DND-41 (cell line): ENCODE measurements at regions not wholly inside any gene's neighbourhood (a gene's known extent, or its start where the extent isn't known, plus 50 kb on each side); places are given as distances from the start of the nearest gene placed in this dataset.

Experiments
- ATAC-seq: fragments of 200-7000 bp; cut with Tn5 transposase; 3 replicates; pipeline ENCODE4 v1.9.1; 2021; ENCODE audit warnings: low read depth; ENCODE audit not compliant: insufficient read depth
- DNase-seq: peaks from one replicate; pipeline ENCODE4 v3.0.0-alpha.2; 2020
- H2AFZ ChIP-seq: 2 replicates; pipeline ENCODE4 v1.6.0; 2012; ENCODE audit warnings: low read depth, low read length
- H3K27ac ChIP-seq: 2 replicates; pipeline ENCODE4 v1.5.1; 2012; ENCODE audit warnings: low read length, inconsistent platforms
- H3K27me3 ChIP-seq: fragments of 200-600 bp; sonication (generic); 2 replicates; pipeline ENCODE4 v1.6.0; 2012; ENCODE audit warnings: low read length, mild to moderate bottlenecking, inconsistent platforms; ENCODE audit not compliant: insufficient read depth, poor library complexity
- H3K36me3 ChIP-seq: 2 replicates; pipeline ENCODE4 v1.5.1; 2012; ENCODE audit warnings: low read length, inconsistent platforms; ENCODE audit not compliant: insufficient read depth
- H3K4me1 ChIP-seq: 2 replicates; pipeline ENCODE4 v1.5.1; 2012; ENCODE audit warnings: mild to moderate bottlenecking, low read length; ENCODE audit not compliant: insufficient read depth
- H3K4me2 ChIP-seq: 2 replicates; pipeline ENCODE4 v1.6.0; 2012; ENCODE audit warnings: mild to moderate bottlenecking, moderate library complexity, low read length, inconsistent platforms; ENCODE audit not compliant: insufficient read depth
- H3K4me3 ChIP-seq, 2 experiments: fragments of 200-600 bp in 1 of 2; shearing (Covaris generic) in 1 of 2; 2 replicates each; pipeline ENCODE4 v1.5.1; 2012 to 2016; ENCODE audit warnings: inconsistent platforms in 2 of 2, low read length in 2 of 2, mild to moderate bottlenecking in 2 of 2, low read depth in 1 of 2, moderate library complexity in 1 of 2
- H3K79me2 ChIP-seq: 2 replicates; pipeline ENCODE4 v1.6.0; 2012; ENCODE audit warnings: low read length, inconsistent platforms; ENCODE audit not compliant: insufficient read depth
- H3K9ac ChIP-seq: 2 replicates; pipeline ENCODE4 v1.6.0; 2012; ENCODE audit warnings: low read depth, mild to moderate bottlenecking, inconsistent platforms, low read length, moderate library complexity
- H3K9me3 ChIP-seq: 2 replicates; pipeline ENCODE4 v1.5.1; 2012; ENCODE audit warnings: low read length, moderate library complexity, mild to moderate bottlenecking, inconsistent platforms; ENCODE audit not compliant: insufficient read depth, severe bottlenecking
- H4K20me1 ChIP-seq: 2 replicates; pipeline ENCODE4 v1.6.0; 2012; ENCODE audit warnings: low read length; ENCODE audit not compliant: insufficient read depth
- EZH2 ChIP-seq: IDR thresholded peaks from 3 replicates; pipeline ENCODE4 v1.6.1; 2012; ENCODE audit warnings: borderline replicate concordance, low read depth, mild to moderate bottlenecking, moderate library complexity, low read length, inconsistent platforms; ENCODE audit not compliant: severe bottlenecking
- TF ChIP-seq, protein P1 (sequence below): IDR thresholded peaks from 2 replicates; pipeline ENCODE4 v1.5.1; 2012; ENCODE audit warnings: borderline replicate concordance, low read length, moderate library complexity, mild to moderate bottlenecking; ENCODE audit not compliant: poor library complexity, severe bottlenecking; ENCODE audit errors: extremely low read depth

DNA sequence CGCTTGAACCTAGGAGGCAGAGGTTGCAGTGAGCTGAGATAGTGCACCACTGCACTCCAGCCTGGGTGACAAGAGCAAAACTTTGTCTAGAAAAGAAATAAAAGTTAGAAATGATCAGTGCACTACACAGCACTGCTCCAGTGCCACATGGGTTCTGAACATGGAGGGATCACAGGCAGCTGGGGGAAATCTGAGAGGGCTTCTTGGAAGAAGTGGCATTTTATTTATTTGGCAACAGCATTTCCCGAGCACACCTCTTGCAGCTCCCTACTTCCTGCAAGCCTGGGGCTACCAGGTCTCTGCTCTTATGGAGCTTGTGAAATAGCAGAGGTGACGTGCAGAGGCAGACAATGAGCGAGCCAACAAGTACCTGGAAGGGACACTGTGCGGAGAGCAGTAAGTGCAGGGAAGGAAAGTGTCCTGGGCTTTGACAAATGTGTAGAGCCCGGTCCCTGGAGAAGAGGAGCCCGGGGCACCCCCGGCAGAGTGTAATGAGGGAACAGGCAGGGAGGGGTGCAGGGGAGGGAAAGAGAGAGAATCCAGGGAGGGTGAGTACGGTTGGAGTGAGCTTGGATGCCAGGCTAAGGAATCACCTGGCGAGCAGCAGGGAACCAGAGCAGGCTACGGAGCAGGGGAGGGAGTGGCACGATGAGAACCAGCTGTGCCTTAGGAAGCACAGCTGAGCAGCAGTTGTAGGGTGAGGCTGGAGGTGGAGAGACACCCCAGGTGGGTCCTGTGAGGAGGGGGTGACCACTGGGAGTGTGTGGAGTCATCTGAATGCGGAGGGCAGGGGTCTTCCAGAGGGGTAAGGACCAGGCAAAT lies 104.6 kb upstream of the CTBP2 start:
- H3K4me2 ChIP-seq, result no peak overlapping the region
- no peaks in the 10 kb centered on the region for H3K36me3 ChIP-seq
- H3K9ac ChIP-seq, result no peak overlapping the region
- H3K9me3 ChIP-seq, result no peaks in the 10 kb centered on the region
- no peak overlapping the region for H3K4me3 ChIP-seq
- no peak for DNase-seq
- H3K27ac ChIP-seq, result no peak overlapping the region
- H3K79me2 ChIP-seq, result no peaks in the 10 kb centered on the region
- H4K20me1 ChIP-seq, result no peaks in the 10 kb centered on the region
- no peak overlapping the region for H2AFZ ChIP-seq
- no peaks in the 10 kb centered on the region for H3K4me1 ChIP-seq
- no peaks in the 10 kb centered on the region for H3K27me3 ChIP-seq
- TF ChIP-seq, protein P1, sequence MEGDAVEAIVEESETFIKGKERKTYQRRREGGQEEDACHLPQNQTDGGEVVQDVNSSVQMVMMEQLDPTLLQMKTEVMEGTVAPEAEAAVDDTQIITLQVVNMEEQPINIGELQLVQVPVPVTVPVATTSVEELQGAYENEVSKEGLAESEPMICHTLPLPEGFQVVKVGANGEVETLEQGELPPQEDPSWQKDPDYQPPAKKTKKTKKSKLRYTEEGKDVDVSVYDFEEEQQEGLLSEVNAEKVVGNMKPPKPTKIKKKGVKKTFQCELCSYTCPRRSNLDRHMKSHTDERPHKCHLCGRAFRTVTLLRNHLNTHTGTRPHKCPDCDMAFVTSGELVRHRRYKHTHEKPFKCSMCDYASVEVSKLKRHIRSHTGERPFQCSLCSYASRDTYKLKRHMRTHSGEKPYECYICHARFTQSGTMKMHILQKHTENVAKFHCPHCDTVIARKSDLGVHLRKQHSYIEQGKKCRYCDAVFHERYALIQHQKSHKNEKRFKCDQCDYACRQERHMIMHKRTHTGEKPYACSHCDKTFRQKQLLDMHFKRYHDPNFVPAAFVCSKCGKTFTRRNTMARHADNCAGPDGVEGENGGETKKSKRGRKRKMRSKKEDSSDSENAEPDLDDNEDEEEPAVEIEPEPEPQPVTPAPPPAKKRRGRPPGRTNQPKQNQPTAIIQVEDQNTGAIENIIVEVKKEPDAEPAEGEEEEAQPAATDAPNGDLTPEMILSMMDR, result no peak
- TF ChIP-seq EZH2, result no peak
- ATAC-seq, result no peak

DNA sequence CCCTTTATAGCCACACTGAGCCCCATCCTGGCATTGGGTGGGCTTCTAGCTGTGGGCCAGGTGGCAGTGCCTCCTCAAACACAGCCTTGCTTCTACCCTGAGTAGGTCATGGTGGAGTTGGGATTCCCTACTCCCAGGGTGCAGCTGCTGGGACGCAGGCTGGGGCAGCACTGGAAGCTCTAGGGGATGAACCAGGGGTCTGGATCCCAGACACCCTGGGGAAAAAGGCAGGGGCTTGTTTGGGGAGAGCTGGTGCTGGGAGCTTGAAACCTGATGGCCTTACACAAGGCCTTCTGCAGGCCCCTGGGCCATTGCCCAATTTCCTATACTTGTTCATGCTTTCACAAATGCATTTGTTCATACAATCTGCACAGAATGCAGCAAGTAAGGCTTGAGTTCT lies 103.7 kb upstream of the CTBP2 start:
- no peaks in the 10 kb centered on the region for H3K27me3 ChIP-seq
- ATAC-seq, result no peak
- no peak overlapping the region for H3K27ac ChIP-seq
- H3K9ac ChIP-seq, result no peak overlapping the region
- no peaks in the 10 kb centered on the region for H3K79me2 ChIP-seq
- no peaks in the 10 kb centered on the region for H4K20me1 ChIP-seq
- no peaks in the 10 kb centered on the region for H3K9me3 ChIP-seq
- no peak overlapping the region for H3K4me2 ChIP-seq
- TF ChIP-seq, protein P1, result no peak
- no peak for TF ChIP-seq EZH2
- no peak overlapping the region for H3K4me3 ChIP-seq
- no peaks in the 10 kb centered on the region for H3K4me1 ChIP-seq
- no peaks in the 10 kb centered on the region for H3K36me3 ChIP-seq
- no peak for DNase-seq
- no peak overlapping the region for H2AFZ ChIP-seq

DNA sequence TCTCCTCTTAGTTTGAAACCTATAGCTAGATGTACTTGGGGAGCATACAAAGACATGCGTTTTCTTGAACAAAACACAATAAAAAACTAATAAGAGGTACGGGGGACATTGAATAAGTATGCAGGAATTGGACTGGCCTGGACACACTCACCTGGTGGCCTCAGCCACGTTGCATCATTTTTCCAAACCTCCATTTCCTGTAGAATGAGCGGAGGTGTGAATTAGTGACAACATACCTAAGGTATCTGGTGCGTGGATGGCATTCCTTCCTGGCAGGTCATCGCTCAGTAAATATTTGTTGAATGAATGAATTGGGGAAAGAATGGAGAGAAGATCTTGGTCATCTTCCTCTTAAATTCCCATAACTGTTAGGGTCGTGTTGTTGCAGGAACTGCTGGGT lies 103.2 kb upstream of the CTBP2 start:
- DNase-seq (no peak), ATAC-seq (no peak)
- Histone ChIP-seq H3K4me3 (no peak overlapping the region), H3K4me1 (no peaks in the 10 kb centered on the region), H3K27me3 (no peaks in the 10 kb centered on the region), H4K20me1 (no peaks in the 10 kb centered on the region), H2AFZ (no peak overlapping the region), H3K9ac (no peak overlapping the region), H3K9me3 (no peaks in the 10 kb centered on the region), H3K36me3 (no peaks in the 10 kb centered on the region), H3K79me2 (no peaks in the 10 kb centered on the region), H3K27ac (no peak overlapping the region), H3K4me2 (no peak overlapping the region)
- TF ChIP-seq, protein P1, result no peak
- TF ChIP-seq EZH2, result no peak

DNA sequence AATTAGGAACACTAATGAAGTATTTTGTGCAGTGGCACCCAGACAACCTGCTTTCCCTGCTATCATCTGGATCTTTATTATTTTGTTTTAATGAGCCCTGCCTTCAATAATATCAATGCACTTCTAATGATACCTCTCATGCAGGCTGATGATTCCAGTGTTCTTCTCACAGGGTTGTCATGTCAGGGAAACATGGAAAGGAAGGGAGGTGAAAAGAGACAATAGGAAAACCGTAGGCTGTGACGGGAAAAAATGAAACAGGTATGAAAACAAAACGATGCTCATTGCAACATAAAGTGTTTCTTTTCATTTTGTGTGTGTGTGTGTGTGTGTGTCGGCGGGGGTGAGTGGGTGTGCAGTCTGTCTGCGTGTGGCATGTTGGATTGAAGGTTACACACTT lies 102.6 kb upstream of the CTBP2 start:
- Histone ChIP-seq H3K27me3 (no peaks in the 10 kb centered on the region), H3K9ac (no peak overlapping the region), H3K9me3 (no peaks in the 10 kb centered on the region), H4K20me1 (no peaks in the 10 kb centered on the region), H3K4me1 (no peaks in the 10 kb centered on the region), H3K4me2 (no peak overlapping the region), H3K36me3 (no peaks in the 10 kb centered on the region), H2AFZ (no peak overlapping the region), H3K4me3 (no peak overlapping the region), H3K79me2 (no peaks in the 10 kb centered on the region), H3K27ac (no peak overlapping the region)
- TF ChIP-seq, protein P1, result no peak
- no peak for TF ChIP-seq EZH2
- no peak for DNase-seq
- no peak for ATAC-seq
